ENCODE measurements at regions not wholly inside any gene's neighbourhood (a gene's known extent, or its start where the extent isn't known, plus 50 kb on each side); places are given as distances from the start of the nearest gene placed in this dataset.

DNA sequence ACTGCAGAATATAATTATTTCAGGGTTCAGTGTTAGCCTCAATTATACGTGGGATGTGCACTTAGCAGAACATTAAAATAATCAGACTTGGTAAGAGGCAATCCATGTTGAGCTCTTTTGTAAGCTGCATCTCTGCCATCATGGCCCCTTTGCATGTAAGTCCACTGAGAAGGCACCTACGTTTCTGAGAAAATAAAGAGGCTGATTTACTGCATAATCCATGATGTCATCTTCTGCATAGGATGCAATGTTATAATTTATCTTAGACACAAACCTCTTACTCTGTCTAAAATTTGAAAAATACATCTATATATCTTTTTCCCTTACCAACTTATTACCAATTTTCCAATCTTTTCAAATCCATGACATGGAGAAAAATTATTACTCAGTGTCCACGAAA is 1294.7 kb downstream of the ZPLD1 start:
- TF ChIP-seq GATA1 (IDR thresholded peaks at IDR 0.05; ENCODE audit: low read depth, low read length) (no peak), POLR2A (IDR thresholded peaks at IDR 0.05; ENCODE audit: low read length) (no peak)
